K562 (cell line): ENCODE measurements at regions not wholly inside any gene's neighbourhood (a gene's known extent, or its start where the extent isn't known, plus 50 kb on each side); places are given as distances from the start of the nearest gene placed in this dataset.

Experiments
- CHD7 ChIP-seq: fragments of 200-600 bp; sonication (generic); IDR thresholded peaks from one replicate; pipeline ENCODE4 v1.6.1; 2012; ENCODE audit warnings: mild to moderate bottlenecking, low read depth, low read length, inconsistent platforms

- no peak for TF ChIP-seq CHD7
- TF ChIP-seq, all 486 proteins: peak for 0
Observed at GRCh38 chr12:90481748-90482147, 473.2 kb downstream of the CCER1 start (continued).
